ENCODE measurements at regions not wholly inside any gene's neighbourhood (a gene's known extent, or its start where the extent isn't known, plus 50 kb on each side); places are given as distances from the start of the nearest gene placed in this dataset.

GRCh38 chr7:51634025-51634424 is 317.4 kb upstream of the COBL start:
- Histone ChIP-seq H3K9me3 (ENCODE audit: low read length) (no peaks in the 10 kb centered on the region), H3K4me1 (ENCODE audit: insufficient read depth, low read length) (no peaks in the 10 kb centered on the region), H3K36me3 (ENCODE audit: insufficient read depth, low read length) (no peaks in the 10 kb centered on the region), H3K27me3 (ENCODE audit: control insufficient read depth in 1 of 2, insufficient read depth in 2 of 2, low read length in 2 of 2) (no peaks in the 10 kb centered on the region), H3K4me3 (ENCODE audit: low read depth in 1 of 2, low read length in 2 of 2) (no peak overlapping the region), H3K9ac (ENCODE audit: low read length) (no peak overlapping the region), H3K27ac (ENCODE audit: low read depth, low read length) (no peak overlapping the region)

- Histone ChIP-seq H3K36me3 (ENCODE audit: insufficient read depth, low read length) (no peaks in the 10 kb centered on the region), H3K9me3 (ENCODE audit: low read length) (no peaks in the 10 kb centered on the region), H3K9ac (ENCODE audit: low read length) (no peak overlapping the region), H3K27me3 (ENCODE audit: control insufficient read depth in 1 of 2, insufficient read depth in 2 of 2, low read length in 2 of 2) (no peaks in the 10 kb centered on the region), H3K4me3 (ENCODE audit: low read depth in 1 of 2, low read length in 2 of 2) (no peak overlapping the region), H3K4me1 (ENCODE audit: insufficient read depth, low read length) (no peaks in the 10 kb centered on the region), H3K27ac (ENCODE audit: low read depth, low read length) (no peak overlapping the region)
Measured at GRCh38 chr7:51633596-51633995, 317.0 kb upstream of the COBL start.

GRCh38 chr7:51633006-51633405 is 316.4 kb upstream of the COBL start:
- Histone ChIP-seq H3K4me3 (ENCODE audit: low read depth in 1 of 2, low read length in 2 of 2) (no peak overlapping the region), H3K9ac (ENCODE audit: low read length) (no peak overlapping the region), H3K36me3 (ENCODE audit: insufficient read depth, low read length) (no peaks in the 10 kb centered on the region), H3K4me1 (ENCODE audit: insufficient read depth, low read length) (no peaks in the 10 kb centered on the region), H3K27ac (ENCODE audit: low read depth, low read length) (no peak overlapping the region), H3K9me3 (ENCODE audit: low read length) (no peaks in the 10 kb centered on the region), H3K27me3 (ENCODE audit: control insufficient read depth in 1 of 2, insufficient read depth in 2 of 2, low read length in 2 of 2) (no peaks in the 10 kb centered on the region)

- no peaks in the 10 kb centered on the region for H3K4me1 ChIP-seq (ENCODE audit: insufficient read depth, low read length)
- H3K9ac ChIP-seq (ENCODE audit: low read length) = no peak overlapping the region
- no peak overlapping the region for H3K27ac ChIP-seq (ENCODE audit: low read depth, low read length)
- no peaks in the 10 kb centered on the region for H3K36me3 ChIP-seq (ENCODE audit: insufficient read depth, low read length)
- no peaks in the 10 kb centered on the region for H3K27me3 ChIP-seq (ENCODE audit: control insufficient read depth in 1 of 2, insufficient read depth in 2 of 2, low read length in 2 of 2)
- H3K4me3 ChIP-seq (ENCODE audit: low read depth in 1 of 2, low read length in 2 of 2) = no peak overlapping the region
- no peaks in the 10 kb centered on the region for H3K9me3 ChIP-seq (ENCODE audit: low read length)
Measured at GRCh38 chr7:51630933-51631332, 314.3 kb upstream of the COBL start.

- Histone ChIP-seq H3K27me3 (ENCODE audit: control insufficient read depth in 1 of 2, insufficient read depth in 2 of 2, low read length in 2 of 2) (no peaks in the 10 kb centered on the region), H3K36me3 (ENCODE audit: insufficient read depth, low read length) (no peaks in the 10 kb centered on the region), H3K9me3 (ENCODE audit: low read length) (no peaks in the 10 kb centered on the region), H3K4me1 (ENCODE audit: insufficient read depth, low read length) (no peaks in the 10 kb centered on the region), H3K9ac (ENCODE audit: low read length) (no peak overlapping the region), H3K4me3 (ENCODE audit: low read depth in 1 of 2, low read length in 2 of 2) (no peak overlapping the region), H3K27ac (ENCODE audit: low read depth, low read length) (no peak overlapping the region)
Measured at GRCh38 chr7:51629206-51629605, 312.6 kb upstream of the COBL start.

GRCh38 chr7:51621956-51622355 is 305.3 kb upstream of the COBL start:
- Histone ChIP-seq H3K4me1 (ENCODE audit: insufficient read depth, low read length) (no peaks in the 10 kb centered on the region), H3K27ac (ENCODE audit: low read depth, low read length) (no peak overlapping the region), H3K27me3 (ENCODE audit: control insufficient read depth in 1 of 2, insufficient read depth in 2 of 2, low read length in 2 of 2) (no peaks in the 10 kb centered on the region), H3K4me3 (ENCODE audit: low read depth in 1 of 2, low read length in 2 of 2) (no peak overlapping the region), H3K36me3 (ENCODE audit: insufficient read depth, low read length) (no peaks in the 10 kb centered on the region), H3K9me3 (ENCODE audit: low read length) (no peaks in the 10 kb centered on the region), H3K9ac (ENCODE audit: low read length) (no peak overlapping the region)

- Histone ChIP-seq H3K27ac (ENCODE audit: low read depth, low read length) (no peak overlapping the region), H3K4me1 (ENCODE audit: insufficient read depth, low read length) (no peaks in the 10 kb centered on the region), H3K9me3 (ENCODE audit: low read length) (no peaks in the 10 kb centered on the region), H3K9ac (ENCODE audit: low read length) (no peak overlapping the region), H3K36me3 (ENCODE audit: insufficient read depth, low read length) (no peaks in the 10 kb centered on the region), H3K4me3 (ENCODE audit: low read depth in 1 of 2, low read length in 2 of 2) (no peak overlapping the region), H3K27me3 (ENCODE audit: control insufficient read depth in 1 of 2, insufficient read depth in 2 of 2, low read length in 2 of 2) (no peaks in the 10 kb centered on the region)
Measured at GRCh38 chr7:51620706-51621105, 304.1 kb upstream of the COBL start.

- Histone ChIP-seq H3K4me3 (ENCODE audit: low read depth in 1 of 2, low read length in 2 of 2) (no peak overlapping the region), H3K27ac (ENCODE audit: low read depth, low read length) (no peak overlapping the region), H3K36me3 (ENCODE audit: insufficient read depth, low read length) (no peaks in the 10 kb centered on the region), H3K9me3 (ENCODE audit: low read length) (no peaks in the 10 kb centered on the region), H3K27me3 (ENCODE audit: control insufficient read depth in 1 of 2, insufficient read depth in 2 of 2, low read length in 2 of 2) (no peaks in the 10 kb centered on the region), H3K4me1 (ENCODE audit: insufficient read depth, low read length) (peaks cover 3% of the 10 kb centered on the region), H3K9ac (ENCODE audit: low read length) (no peak overlapping the region)
Measured at GRCh38 chr7:51619880-51620279, 303.3 kb upstream of the COBL start.

- no peak overlapping the region for H3K4me3 ChIP-seq (ENCODE audit: low read depth in 1 of 2, low read length in 2 of 2)
- H3K27ac ChIP-seq (ENCODE audit: low read depth, low read length) = no peak overlapping the region
- H3K4me1 ChIP-seq (ENCODE audit: insufficient read depth, low read length) = peaks cover 6% of the 10 kb centered on the region
- H3K9ac ChIP-seq (ENCODE audit: low read length) = no peak overlapping the region
- H3K27me3 ChIP-seq (ENCODE audit: control insufficient read depth in 1 of 2, insufficient read depth in 2 of 2, low read length in 2 of 2) = no peaks in the 10 kb centered on the region
- no peaks in the 10 kb centered on the region for H3K9me3 ChIP-seq (ENCODE audit: low read length)
- no peaks in the 10 kb centered on the region for H3K36me3 ChIP-seq (ENCODE audit: insufficient read depth, low read length)
Measured at GRCh38 chr7:51617686-51618085, 301.1 kb upstream of the COBL start.

GRCh38 chr7:51613911-51614357 is 297.3 kb upstream of the COBL start:
- Histone ChIP-seq H3K36me3 (ENCODE audit: insufficient read depth, low read length) (no peaks in the 10 kb centered on the region), H3K4me3 (ENCODE audit: low read depth in 1 of 2, low read length in 2 of 2) (no peak overlapping the region), H3K27ac (ENCODE audit: low read depth, low read length) (no peak overlapping the region), H3K4me1 (ENCODE audit: insufficient read depth, low read length) (peaks cover 6% of the 10 kb centered on the region), H3K9me3 (ENCODE audit: low read length) (no peaks in the 10 kb centered on the region), H3K27me3 (ENCODE audit: control insufficient read depth in 1 of 2, insufficient read depth in 2 of 2, low read length in 2 of 2) (no peaks in the 10 kb centered on the region), H3K9ac (ENCODE audit: low read length) (no peak overlapping the region)

- Histone ChIP-seq H3K27ac (ENCODE audit: low read depth, low read length) (no peak overlapping the region), H3K4me3 (ENCODE audit: low read depth in 1 of 2, low read length in 2 of 2) (no peak overlapping the region), H3K9ac (ENCODE audit: low read length) (no peak overlapping the region), H3K27me3 (ENCODE audit: control insufficient read depth in 1 of 2, insufficient read depth in 2 of 2, low read length in 2 of 2) (no peaks in the 10 kb centered on the region), H3K36me3 (ENCODE audit: insufficient read depth, low read length) (no peaks in the 10 kb centered on the region), H3K4me1 (ENCODE audit: insufficient read depth, low read length) (peaks cover 6% of the 10 kb centered on the region), H3K9me3 (ENCODE audit: low read length) (no peaks in the 10 kb centered on the region)
Measured at GRCh38 chr7:51611937-51612336, 295.3 kb upstream of the COBL start.

GRCh38 chr7:51607447-51607846 is 290.8 kb upstream of the COBL start:
- Histone ChIP-seq H3K36me3 (ENCODE audit: insufficient read depth, low read length) (no peaks in the 10 kb centered on the region), H3K27ac (ENCODE audit: low read depth, low read length) (no peak overlapping the region), H3K27me3 (ENCODE audit: control insufficient read depth in 1 of 2, insufficient read depth in 2 of 2, low read length in 2 of 2) (no peaks in the 10 kb centered on the region), H3K4me1 (ENCODE audit: insufficient read depth, low read length) (no peaks in the 10 kb centered on the region), H3K9ac (ENCODE audit: low read length) (no peak overlapping the region), H3K9me3 (ENCODE audit: low read length) (no peaks in the 10 kb centered on the region), H3K4me3 (ENCODE audit: low read depth in 1 of 2, low read length in 2 of 2) (no peak overlapping the region)
